Endometrium (tissue), 2 donors: ENCODE measurements at regions not wholly inside any gene's neighbourhood (a gene's known extent, or its start where the extent isn't known, plus 50 kb on each side); places are given as distances from the start of the nearest gene placed in this dataset.
"Not testable (repeated sequence)": the region's sequence is repeated elsewhere in the genome, so short reads cannot be mapped to it uniquely, and the experiment has no call there.

Experiments used
- FAIRE-seq: peaks from 2 replicates; lab custom pipeline; 2012; peaks lifted over from hg19 to GRCh38; lab: Jason Lieb, UNC
- donor health status: control.
- donor health status: control.

DNA sequence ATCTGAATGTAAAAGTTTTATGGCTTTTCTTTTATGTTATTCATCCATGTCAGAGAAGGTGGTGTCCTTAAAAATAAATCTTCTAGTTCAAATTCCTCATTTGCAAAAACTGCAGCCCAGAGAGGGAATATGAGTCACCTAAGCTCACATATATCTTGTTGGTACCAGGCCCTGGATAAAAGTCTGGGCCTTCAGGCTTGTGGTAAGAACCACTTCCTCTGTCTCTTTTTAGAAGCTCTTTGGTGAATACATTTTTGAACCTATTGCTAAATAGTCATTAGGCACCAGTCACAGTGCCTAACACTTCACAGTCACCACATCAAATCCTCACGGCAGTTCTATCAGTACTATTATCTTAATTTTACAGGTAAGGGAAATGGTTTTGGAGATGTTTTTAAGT, 199.2 kb downstream of the KCNS3 start:
- FAIRE-seq, result no peak

DNA sequence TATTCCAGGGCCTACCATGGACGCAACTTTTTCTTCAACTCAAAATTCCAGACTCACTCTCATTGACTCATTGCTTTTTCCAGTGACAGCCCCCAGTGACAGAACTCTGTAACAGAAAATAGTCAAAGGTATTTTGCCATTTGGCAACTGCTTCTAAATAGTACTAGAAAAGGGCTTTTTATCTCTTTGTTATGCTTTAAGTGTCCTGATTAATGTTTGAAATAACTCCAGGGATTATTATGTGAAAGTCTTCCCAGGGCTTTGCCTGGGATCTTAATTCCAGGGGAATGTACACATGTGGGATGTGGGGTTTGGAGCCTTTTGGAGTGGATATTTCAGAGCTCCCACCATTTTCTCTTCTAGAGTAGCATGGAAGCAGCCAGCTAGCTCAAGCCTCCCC, 198.8 kb downstream of the KCNS3 start:
- FAIRE-seq, result peak; percentile 53

DNA sequence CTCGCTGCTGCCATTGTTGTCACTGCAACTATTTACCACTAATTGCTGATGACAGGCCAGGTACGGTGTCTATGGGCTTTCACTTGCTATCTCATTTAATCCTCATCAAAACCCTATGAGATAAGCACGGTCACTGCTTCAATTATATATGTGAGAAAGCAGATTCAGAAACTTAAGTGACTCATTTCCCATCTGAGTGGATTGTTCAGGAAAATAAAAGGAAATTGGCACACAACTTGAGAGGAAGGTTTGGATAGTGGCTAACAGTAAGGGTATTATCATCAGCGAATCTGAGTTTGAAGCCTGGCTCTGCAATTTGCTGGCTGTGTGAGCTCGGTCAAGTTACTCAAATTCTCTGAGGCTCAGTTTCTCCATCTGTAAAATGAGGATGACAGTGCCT, 196.0 kb downstream of the KCNS3 start:
- FAIRE-seq, result no peak

DNA sequence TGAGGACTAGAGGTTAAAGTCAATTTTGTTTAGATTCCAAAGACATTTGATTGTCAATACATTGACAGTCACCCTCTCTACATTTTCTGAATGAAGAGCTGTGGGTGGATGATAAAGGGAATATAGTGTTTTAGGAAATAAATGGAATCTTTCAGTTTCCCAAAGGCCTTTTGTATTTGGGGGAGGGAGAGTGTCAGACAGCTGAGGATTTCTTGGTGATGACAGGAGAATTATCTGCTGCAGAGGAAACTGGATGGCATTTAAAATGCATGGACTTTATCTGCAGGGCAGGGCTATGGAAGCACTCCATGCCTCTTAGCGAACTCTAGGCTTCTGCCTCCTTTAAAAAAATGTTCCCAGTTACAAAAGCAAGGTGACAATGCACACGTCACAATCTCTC, 195.1 kb downstream of the KCNS3 start:
- FAIRE-seq, result no peak

DNA sequence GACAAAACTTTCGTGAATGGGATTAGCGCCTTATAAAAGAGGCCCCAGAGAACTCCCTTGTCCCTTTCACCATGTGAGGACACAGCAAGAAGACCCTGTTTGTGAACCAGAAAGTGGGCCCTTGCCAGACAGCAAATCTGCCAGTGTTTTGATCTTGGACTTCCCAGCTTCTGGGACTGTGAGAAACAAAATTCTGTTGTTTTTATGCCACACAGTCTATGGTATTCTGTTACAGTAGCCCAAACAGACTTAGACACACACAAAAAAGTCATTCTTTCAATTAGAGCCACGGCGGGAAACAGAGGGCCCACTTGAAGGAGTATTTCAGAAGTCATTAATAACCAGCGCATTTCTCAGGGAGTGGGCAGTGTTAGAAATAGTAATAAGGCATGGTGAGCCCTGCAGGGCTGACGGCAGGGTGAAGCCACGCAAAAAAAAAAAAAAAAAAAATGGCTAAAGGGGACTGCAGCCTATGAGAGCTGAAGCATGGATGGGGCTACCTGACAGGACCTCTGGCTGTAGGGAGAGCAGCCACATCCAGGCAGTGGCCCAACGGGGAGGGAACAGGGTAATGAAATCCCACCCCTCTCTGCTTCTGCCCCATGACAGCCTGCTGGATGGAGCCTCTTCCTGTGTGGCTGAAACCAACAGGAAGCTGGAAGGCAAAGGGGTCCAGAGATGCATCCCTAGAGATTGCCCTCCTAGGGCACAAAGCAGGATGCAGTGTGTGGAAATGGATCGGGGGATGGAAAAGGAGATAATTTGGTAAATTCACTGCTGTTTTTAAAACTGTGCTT, 189.3 kb downstream of the KCNS3 start:
- FAIRE-seq, result no peak

DNA sequence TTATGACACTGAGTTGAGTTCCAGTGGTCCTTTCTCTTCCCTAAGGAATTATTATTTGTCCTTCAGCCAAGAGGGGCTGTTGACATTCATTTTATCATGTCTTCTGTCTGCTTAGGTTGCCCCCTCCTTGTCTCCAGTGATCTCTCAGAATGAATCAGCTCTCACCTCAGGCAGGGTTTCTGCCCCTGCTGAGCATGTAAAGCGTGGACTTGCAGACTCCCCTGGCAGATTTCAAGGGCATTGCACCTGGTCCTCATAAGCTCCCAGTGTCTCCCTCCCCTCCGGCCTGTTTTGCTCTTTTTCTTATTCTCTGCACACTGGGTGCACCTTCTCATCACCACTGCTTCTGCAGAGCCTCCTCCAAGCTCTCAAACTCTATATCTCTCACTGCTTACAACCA, 188.4 kb downstream of the KCNS3 start:
- no peak for FAIRE-seq

DNA sequence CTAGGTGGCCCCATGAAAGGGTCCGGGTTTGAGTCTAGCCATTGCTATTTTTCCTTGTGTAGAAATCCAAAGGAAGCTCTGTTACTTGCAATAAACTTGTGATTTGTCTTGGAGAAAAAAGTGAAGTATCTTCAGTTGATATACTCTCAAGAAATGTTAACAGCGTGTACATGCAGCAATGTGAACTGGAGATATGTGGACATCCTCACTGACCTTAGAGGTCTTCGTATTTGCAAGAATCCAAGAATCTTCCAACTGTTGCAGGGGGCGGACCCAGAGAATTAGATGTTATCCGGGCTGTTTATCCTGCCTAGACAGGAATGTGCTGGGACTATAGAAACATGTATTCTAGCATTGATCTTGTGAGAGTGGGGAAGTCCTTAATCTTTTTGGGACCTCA, 187.6 kb downstream of the KCNS3 start:
- no peak for FAIRE-seq

DNA sequence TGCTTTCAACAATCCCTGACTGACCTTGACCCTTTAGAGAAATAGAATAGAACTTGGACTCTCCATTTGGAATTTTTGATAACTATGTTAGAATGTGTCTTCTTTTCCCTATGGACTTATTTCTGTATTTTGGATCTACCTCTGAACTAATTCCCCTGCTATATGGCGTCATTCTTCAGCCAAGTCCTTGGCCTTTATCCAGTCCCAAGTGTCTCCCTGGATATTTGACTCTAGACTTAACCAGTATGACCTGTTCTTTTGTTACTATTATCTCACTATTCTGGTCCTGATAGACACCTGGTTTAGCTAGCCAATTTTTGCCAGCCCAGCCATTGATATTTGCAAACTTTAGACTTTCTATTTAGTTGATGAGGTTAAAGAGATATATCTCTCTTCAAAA, 186.8 kb downstream of the KCNS3 start:
- FAIRE-seq, result no peak

DNA sequence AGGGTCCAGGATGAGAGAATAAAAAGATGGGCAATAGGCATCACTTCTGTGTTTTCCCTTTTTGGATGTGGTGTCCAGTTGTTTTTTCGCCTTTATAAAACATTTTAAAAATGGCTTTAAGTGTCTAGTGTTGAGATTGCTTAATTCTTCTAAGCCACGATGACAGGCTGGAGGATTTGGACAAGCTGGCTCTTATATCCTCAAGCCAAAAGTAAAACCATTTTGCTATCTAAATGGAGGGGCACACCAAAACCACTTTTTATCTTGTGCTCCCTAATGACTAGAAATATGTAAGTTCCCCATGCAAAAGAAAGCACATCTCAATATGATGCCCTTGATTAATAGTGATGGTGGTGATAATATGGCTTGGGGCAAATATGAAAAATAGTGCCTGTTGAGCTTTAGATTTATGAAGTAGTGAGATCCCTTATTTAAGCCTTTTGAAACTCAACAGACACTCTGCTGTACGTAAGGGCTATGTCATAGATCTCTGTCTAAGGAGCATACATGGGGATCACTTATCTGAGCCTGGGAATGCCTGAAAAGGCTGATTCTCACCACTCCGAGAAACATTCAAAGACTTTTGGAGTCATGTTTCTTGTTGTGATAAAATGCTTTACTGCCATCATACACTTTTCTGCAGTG, 185.5 kb downstream of the KCNS3 start:
- no peak for FAIRE-seq

DNA sequence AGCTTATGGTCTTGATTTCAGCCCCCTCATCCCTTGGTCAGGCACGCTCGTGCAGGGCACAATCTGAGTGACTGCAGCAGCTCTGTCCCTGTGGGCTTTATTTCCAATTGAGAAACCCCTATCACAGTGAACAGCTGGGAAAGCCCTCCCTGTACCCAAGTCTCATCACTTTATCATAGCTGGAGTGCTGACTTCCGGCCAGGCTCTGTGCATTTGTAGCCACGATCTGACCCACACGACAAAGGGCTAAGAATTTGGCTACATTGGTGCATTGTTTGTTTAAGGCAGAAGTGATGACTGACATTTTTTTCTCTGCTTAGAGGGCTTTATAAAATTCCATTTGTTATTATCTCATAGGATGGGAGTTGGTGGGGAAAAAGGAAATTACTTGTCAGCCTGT, 184.4 kb downstream of the KCNS3 start:
- FAIRE-seq, result no peak

DNA sequence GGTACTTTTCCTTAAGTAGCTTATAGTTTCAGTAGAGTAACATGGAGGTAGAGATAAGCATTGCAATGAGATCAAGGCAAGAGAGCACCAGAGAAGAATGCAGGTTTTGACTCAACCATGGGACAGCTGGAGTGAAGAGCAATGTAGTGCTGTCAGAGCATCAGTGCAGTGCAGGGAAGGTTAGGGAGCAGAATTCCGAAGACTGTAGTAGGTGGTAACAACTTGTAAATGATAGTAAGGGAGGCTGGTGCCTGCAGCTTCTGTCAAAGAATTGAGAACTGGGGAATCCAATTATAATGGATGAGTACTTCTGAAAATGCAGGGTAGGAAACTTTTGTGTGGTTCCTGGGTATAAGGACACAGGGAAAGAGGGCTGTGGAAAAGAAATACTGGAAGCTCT, 183.2 kb downstream of the KCNS3 start:
- no peak for FAIRE-seq

DNA sequence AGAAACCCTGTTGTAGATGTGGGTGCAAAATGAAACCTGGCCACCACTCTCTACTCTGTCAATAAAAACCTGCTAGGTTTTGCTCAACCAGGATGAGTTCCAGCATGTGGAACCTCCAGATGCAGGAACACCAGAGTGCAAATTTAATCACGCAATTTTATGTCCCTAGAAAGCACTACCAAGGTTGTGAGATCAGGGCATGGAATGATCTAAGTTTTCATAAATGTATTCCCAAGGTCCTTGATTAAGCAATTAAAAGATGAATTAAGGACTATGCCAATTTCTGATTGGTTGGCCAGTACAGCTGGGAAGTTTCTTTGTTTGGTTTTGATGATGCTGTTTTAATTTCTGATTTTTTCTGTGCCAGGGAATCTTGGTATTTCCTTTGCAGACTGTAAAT, 179.2 kb downstream of the KCNS3 start:
- FAIRE-seq, result no peak

DNA sequence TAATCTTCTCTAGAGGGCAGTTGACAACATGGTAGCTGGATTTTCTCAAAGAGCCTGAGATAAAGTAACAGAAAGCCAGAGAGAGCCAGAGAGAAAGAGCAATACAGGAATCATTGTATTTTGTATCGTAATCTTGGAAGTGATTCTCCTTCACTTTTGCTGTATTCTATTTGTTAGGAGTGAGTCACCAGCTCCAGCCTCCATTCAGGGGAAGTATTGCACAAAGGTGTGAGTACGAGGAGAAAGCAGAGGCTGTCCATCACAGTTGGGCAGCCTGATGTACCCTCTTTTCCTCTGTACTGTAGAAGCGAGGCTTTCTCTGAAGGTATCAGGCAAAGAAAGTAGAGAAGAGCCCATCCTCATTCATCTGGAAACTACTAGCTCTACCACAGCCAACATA, 176.8 kb downstream of the KCNS3 start:
- no peak for FAIRE-seq

DNA sequence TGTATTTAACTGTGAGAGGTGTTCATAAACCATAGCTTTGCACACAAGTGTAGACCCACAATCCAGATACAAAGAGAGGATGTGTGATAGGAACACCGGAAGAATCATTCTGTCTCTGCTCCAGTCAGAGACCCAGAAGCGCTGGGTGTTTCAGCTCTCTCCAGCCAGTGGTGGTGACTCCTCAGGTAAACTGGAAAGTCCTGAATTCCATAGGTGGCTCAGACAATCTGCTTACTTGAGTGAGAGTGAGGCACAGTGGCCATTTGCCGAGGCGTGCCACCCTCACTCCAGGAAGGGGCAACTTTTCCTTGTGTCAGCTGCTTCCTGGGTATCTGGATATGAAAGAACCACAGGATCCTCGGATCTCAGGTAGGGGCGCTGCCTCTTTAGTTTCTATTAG, 171.5 kb downstream of the KCNS3 start:
- no peak for FAIRE-seq

DNA sequence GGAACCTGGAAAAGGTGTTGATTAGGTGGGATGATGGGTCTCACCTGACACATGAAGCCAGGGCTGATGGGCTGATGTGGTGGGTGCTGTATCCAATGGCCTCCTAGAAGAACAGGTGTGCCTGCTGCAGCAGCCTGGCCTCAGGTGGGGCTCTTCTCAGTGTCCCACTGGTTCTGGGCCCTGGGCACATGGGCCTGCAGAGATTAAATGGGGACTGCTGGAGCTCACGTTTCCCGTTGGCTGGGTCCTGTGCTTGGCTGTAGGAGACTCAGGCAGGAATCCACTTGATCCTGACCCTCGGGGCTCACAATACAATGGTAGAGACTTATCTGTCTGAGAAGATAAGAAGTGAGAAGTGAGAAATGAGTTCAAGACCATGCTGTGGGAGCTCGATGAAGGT, 170.9 kb downstream of the KCNS3 start:
- FAIRE-seq, result no peak

DNA sequence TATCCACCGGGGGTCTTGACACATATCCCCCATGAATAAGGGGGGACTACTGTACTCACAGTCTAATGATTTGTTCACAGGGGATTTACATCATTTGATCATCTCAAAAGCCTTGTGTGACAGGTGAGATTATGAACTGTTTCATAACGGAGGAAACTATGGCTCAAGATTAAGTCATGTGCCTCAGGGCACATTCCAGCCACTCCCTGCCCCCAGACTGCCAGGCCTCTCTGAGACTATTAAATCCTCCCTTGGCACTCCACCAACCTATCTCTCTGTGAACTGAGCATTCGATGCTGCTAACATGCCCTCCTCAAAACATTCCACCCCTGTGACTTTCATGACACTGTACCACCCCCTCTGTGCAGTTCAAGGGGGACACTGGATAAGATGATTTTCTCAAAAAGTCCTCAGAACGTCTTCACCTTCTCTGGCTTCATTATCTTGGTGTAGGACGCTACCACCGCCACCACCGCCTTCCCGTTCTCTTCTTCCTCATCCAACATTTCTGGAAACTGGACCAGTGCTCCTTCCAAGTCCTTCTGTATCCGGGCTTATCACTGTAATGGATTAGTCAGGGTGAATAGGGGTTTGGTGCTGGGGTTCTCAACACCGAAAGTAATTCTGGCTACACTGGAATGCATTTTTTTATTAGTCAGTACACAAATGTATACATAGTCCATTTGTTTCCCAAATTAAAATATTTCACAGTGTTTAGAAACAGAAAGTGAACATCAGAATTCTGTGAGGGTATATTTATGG, 169.6 kb downstream of the KCNS3 start:
- no peak for FAIRE-seq

DNA sequence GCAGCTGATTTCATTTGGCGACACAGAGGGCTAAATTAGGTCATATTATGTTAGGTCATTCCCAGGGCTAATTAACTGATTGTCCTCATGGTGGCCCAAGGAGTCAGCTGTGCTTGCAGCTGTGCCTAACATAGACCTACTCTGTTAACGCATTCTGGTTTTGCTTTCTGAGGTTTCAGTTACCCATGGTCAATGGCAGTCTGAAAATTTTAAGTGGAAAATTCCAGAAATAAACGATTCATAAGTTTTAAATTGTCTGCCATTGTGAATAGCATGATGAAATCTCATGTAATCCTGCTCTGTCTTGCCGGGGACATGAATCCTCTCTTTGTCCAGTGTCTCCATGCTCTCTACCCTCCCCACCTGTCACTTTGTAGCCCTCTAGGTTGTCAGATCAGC, 168.7 kb downstream of the KCNS3 start:
- no peak for FAIRE-seq

DNA sequence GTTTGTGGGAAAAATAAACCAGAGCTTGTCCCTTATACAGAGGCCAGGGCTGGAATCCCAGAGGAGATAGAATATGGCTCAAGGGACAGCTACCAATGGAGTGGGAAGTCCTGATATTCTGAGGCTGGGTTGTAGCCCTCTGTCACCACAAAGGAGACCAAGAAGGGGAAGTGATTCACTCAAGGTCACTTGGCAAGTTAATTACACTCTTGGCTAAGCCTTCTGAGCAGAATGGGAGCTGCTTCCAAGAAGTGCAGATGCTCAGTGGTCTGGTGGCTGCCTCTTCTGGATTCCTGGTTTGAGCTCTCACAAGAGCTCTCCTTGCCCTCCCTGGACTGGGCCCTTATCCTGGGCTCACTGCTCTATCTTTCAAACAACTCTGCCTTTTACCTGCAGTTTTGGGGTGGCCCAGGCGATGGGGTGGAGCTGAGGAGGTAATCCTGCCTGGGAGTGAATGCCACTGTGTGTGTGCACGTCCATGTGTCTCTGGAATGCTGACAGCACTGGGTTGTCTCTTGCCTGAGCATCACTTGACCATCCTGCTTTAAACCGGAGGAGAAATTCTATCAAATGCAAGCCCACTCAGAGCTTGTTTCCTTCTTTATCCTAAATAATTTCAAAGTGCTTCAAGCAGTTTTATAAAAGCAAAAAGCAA, 168.2 kb downstream of the KCNS3 start:
- no peak for FAIRE-seq

DNA sequence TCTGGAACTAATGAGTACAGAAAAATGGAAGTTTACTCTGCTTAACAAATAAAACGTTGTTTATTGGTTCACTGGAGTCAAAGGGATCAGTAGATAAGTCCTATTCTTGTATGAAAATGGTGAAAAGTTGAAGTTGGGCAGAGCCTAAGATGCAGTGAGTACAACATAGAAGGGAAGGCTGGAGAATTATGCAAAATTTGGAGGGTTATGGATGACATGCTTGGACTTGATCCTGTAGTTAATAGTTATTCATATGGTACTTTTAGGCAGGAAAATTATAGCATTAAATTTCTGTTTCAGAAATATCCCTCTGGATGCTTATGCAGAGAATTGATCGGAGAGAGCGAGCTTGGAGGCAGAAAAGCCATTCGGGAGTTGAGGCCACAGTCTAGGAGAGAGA, 167.6 kb downstream of the KCNS3 start:
- no peak for FAIRE-seq

DNA sequence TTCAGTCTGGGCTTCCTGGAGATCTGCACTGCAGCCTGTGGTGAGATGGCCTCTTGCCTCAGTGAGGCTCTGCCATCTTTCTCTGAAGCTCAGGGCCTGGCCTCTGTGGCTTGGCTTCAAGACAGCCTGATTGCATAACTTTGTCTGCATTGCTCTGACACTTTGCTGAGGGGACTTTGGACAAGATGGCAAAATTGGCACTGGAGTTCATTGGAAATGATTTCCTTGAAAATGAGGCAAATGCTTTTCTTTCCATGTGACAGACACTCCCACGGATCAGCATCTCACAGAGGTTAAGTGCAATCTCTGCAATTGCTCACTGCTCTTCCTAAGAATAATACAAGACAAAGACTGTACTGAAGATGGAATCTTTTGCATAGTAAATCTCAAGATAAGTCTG, 166.8 kb downstream of the KCNS3 start:
- no peak for FAIRE-seq

DNA sequence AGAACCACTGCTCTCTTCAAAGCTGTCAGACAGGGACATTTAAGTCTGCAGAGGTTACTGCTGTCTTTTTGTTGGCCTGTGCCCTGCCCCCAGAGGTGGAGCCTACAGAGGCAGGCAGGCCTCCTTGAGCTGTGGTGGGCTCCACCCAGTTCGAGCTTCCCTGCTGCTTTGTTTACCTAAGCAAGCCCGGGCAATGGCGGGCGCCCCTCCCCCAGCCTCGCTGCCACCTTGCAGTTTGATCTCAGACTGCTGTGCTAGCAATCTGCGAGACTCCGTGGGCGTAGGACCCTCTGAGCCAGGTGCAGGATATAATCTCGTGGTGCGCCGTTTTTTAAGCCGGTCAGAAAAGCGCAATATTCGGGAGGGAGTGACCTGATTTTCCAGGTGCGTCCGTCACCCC, 138.9 kb downstream of the KCNS3 start:
- not testable (repeated sequence) for FAIRE-seq

DNA sequence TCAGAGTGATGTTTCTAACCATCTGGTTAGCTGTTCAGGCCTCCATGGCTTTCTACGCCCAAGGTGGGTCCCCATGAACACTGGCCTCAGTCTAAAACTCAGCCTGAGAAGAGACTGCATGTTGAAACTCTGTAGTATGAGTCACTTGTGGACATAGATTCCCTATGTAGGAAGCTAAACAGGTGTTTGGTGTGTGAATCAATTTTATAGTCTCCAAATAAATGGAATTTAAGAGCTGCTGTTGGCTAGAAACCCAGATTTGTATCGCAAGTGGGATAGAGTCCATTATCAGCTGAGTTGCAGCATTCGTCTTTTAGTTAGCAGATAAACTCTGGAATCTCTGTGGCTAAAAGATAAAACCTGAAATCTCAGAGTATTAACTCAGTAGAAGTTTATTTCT, 131.4 kb downstream of the KCNS3 start:
- no peak for FAIRE-seq

DNA sequence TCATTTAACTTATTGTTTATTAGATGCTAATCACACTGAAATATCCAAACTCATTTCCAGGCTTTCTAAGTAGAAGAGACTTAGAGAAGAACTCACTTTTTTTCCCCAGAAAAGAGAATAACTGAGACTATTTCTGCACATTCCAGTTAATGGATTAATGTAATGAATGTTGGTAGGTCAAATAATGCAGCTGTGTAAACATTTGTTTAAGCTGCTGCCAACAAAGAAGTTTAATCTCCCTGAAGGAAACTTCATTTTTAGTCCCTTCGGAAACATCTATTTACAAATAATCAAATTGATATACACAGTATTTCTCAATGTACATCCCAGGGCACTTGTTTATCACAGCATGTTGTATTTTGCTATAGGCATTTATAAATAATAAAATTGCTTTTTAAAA, 126.9 kb downstream of the KCNS3 start:
- no peak for FAIRE-seq
